ENCODE measurements at regions not wholly inside any gene's neighbourhood (a gene's known extent, or its start where the extent isn't known, plus 50 kb on each side); places are given as distances from the start of the nearest gene placed in this dataset.

DNA sequence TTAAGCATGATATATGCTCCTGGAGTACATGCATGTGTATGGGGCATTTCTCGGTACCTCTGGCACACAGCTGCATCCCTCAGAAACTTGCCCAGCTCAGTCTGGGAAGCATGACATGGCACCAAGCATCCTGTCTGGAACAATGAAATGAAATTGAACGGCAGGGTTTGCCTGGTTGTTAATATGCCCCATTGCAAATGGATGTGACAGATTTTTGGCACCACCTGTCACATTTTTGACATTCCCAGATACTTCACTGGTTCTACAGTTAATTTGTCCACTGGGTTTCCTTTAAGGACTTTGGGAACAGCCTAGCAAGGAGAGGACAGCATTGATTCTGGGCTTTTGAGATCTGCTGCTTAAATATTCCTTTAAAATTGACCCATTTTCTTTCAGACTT is 305.8 kb downstream of the TSN start (continued):
- TF ChIP-seq GABPA (IDR thresholded peaks at IDR 0.05; ENCODE audit: borderline replicate concordance, insufficient read depth, low read length) (no peak), ZNF274 (IDR thresholded peaks at IDR 0.05; ENCODE audit: borderline replicate concordance, extremely low read depth, low read length) (no peak), CHD1 (IDR thresholded peaks at IDR 0.05; ENCODE audit: low read depth, low read length) (no peak)
- TF ChIP-seq, protein P1, sequence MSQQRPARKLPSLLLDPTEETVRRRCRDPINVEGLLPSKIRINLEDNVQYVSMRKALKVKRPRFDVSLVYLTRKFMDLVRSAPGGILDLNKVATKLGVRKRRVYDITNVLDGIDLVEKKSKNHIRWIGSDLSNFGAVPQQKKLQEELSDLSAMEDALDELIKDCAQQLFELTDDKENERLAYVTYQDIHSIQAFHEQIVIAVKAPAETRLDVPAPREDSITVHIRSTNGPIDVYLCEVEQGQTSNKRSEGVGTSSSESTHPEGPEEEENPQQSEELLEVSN (IDR thresholded peaks at IDR 0.05): no peak
- TF ChIP-seq, protein P2, sequence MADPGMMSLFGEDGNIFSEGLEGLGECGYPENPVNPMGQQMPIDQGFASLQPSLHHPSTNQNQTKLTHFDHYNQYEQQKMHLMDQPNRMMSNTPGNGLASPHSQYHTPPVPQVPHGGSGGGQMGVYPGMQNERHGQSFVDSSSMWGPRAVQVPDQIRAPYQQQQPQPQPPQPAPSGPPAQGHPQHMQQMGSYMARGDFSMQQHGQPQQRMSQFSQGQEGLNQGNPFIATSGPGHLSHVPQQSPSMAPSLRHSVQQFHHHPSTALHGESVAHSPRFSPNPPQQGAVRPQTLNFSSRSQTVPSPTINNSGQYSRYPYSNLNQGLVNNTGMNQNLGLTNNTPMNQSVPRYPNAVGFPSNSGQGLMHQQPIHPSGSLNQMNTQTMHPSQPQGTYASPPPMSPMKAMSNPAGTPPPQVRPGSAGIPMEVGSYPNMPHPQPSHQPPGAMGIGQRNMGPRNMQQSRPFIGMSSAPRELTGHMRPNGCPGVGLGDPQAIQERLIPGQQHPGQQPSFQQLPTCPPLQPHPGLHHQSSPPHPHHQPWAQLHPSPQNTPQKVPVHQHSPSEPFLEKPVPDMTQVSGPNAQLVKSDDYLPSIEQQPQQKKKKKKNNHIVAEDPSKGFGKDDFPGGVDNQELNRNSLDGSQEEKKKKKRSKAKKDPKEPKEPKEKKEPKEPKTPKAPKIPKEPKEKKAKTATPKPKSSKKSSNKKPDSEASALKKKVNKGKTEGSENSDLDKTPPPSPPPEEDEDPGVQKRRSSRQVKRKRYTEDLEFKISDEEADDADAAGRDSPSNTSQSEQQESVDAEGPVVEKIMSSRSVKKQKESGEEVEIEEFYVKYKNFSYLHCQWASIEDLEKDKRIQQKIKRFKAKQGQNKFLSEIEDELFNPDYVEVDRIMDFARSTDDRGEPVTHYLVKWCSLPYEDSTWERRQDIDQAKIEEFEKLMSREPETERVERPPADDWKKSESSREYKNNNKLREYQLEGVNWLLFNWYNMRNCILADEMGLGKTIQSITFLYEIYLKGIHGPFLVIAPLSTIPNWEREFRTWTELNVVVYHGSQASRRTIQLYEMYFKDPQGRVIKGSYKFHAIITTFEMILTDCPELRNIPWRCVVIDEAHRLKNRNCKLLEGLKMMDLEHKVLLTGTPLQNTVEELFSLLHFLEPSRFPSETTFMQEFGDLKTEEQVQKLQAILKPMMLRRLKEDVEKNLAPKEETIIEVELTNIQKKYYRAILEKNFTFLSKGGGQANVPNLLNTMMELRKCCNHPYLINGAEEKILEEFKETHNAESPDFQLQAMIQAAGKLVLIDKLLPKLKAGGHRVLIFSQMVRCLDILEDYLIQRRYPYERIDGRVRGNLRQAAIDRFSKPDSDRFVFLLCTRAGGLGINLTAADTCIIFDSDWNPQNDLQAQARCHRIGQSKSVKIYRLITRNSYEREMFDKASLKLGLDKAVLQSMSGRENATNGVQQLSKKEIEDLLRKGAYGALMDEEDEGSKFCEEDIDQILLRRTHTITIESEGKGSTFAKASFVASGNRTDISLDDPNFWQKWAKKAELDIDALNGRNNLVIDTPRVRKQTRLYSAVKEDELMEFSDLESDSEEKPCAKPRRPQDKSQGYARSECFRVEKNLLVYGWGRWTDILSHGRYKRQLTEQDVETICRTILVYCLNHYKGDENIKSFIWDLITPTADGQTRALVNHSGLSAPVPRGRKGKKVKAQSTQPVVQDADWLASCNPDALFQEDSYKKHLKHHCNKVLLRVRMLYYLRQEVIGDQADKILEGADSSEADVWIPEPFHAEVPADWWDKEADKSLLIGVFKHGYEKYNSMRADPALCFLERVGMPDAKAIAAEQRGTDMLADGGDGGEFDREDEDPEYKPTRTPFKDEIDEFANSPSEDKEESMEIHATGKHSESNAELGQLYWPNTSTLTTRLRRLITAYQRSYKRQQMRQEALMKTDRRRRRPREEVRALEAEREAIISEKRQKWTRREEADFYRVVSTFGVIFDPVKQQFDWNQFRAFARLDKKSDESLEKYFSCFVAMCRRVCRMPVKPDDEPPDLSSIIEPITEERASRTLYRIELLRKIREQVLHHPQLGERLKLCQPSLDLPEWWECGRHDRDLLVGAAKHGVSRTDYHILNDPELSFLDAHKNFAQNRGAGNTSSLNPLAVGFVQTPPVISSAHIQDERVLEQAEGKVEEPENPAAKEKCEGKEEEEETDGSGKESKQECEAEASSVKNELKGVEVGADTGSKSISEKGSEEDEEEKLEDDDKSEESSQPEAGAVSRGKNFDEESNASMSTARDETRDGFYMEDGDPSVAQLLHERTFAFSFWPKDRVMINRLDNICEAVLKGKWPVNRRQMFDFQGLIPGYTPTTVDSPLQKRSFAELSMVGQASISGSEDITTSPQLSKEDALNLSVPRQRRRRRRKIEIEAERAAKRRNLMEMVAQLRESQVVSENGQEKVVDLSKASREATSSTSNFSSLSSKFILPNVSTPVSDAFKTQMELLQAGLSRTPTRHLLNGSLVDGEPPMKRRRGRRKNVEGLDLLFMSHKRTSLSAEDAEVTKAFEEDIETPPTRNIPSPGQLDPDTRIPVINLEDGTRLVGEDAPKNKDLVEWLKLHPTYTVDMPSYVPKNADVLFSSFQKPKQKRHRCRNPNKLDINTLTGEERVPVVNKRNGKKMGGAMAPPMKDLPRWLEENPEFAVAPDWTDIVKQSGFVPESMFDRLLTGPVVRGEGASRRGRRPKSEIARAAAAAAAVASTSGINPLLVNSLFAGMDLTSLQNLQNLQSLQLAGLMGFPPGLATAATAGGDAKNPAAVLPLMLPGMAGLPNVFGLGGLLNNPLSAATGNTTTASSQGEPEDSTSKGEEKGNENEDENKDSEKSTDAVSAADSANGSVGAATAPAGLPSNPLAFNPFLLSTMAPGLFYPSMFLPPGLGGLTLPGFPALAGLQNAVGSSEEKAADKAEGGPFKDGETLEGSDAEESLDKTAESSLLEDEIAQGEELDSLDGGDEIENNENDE (IDR thresholded peaks at IDR 0.05; ENCODE audit: insufficient replicate concordance, low read length): no peak
- TF ChIP-seq, protein P3, sequence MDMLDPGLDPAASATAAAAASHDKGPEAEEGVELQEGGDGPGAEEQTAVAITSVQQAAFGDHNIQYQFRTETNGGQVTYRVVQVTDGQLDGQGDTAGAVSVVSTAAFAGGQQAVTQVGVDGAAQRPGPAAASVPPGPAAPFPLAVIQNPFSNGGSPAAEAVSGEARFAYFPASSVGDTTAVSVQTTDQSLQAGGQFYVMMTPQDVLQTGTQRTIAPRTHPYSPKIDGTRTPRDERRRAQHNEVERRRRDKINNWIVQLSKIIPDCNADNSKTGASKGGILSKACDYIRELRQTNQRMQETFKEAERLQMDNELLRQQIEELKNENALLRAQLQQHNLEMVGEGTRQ (IDR thresholded peaks at IDR 0.05; ENCODE audit: low read length): no peak
